ENCODE measurements at regions not wholly inside any gene's neighbourhood (a gene's known extent, or its start where the extent isn't known, plus 50 kb on each side); places are given as distances from the start of the nearest gene placed in this dataset.

GRCh38 chr13:22789916-22790315 is 390.9 kb upstream of the SGCG start:
- in situ Hi-C loops (cut with MboI; ENCODE audit: low sequenced_read_pairs) = loop anchor here (25.0 kb wide), 1 partner anchor 1153 kb away; no protein-coding TSS in a partner anchor
- intact Hi-C loops (cut with micrococcal nuclease) = no loop called here
- no peak overlapping the region for H2BK15ac ChIP-seq (ENCODE audit: low read depth, low read length)
- dilution Hi-C loops (cut with HindIII; ENCODE audit: low sequenced_read_pairs, unreplicated experiment) = no loop called here
- no peaks in the 10 kb centered on the region for H4K20me1 ChIP-seq (ENCODE audit: insufficient read depth, low read length)
- H4K8ac ChIP-seq (ENCODE audit: low read depth in 2 of 2, low read length in 2 of 2) = no peak overlapping the region
- no peak overlapping the region for H3K4ac ChIP-seq (ENCODE audit: low read depth, low read length)
- ChIA-PET CTCF (no interaction called here), POLR2A (ENCODE audit: unreplicated experiment) (no interaction called here)
- no peaks in the 10 kb centered on the region for H3K36me3 ChIP-seq (ENCODE audit: control insufficient read depth, insufficient read depth, low read length)
- no CpG with 5 or more reads among the region's 3 CpGs for WGBS, 2 experiments (ENCODE audit: extremely low coverage in 2 of 2, insufficient read length in 1 of 2)
- ATAC-seq (ENCODE audit: low read depth) = no peak
- TF ChIP-seq ELK1 (IDR thresholded peaks at IDR 0.05; ENCODE audit: borderline replicate concordance, low read depth, low read length) = no peak
- TF ChIP-seq CTCF (conservative IDR thresholded peaks at IDR 0.05; ENCODE audit: low read depth, low read length) = no peak
- no peak for TF ChIP-seq FOS (IDR thresholded peaks at IDR 0.05; ENCODE audit: low read depth, low read length)
- TF ChIP-seq MAFK (IDR thresholded peaks at IDR 0.05; ENCODE audit: low read depth, low read length) = no peak
- TF ChIP-seq CHD1 (IDR thresholded peaks at IDR 0.05; ENCODE audit: low read depth, low read length) = no peak
- TF ChIP-seq NFE2L2 (IDR thresholded peaks at IDR 0.05; ENCODE audit: low read depth, low read length) = no peak
- no peak for TF ChIP-seq BHLHE40 (IDR thresholded peaks at IDR 0.05; ENCODE audit: low read depth, low read length)
- no peak for TF ChIP-seq USF2 (IDR thresholded peaks at IDR 0.05; ENCODE audit: low read depth, low read length)
- no peak for TF ChIP-seq MAZ (IDR thresholded peaks at IDR 0.05; ENCODE audit: borderline replicate concordance, low read depth, low read length)
- no peak for TF ChIP-seq RAD21 (IDR thresholded peaks at IDR 0.05; ENCODE audit: low read length)
- no peak overlapping the region for H2AFZ ChIP-seq (replicated peaks; ENCODE audit: low read length, poor library complexity)
- no peak overlapping the region for H3K14ac ChIP-seq (replicated peaks; ENCODE audit: low read depth, low read length)
- no peak overlapping the region for H3K4me2 ChIP-seq (ENCODE audit: low read depth, low read length)
- no peak overlapping the region for H2BK5ac ChIP-seq (ENCODE audit: low read depth, low read length, poor library complexity, severe bottlenecking)
- no peaks in the 10 kb centered on the region for H3K9me1 ChIP-seq (ENCODE audit: insufficient read depth, low read length)
- H2AK9ac ChIP-seq (replicated peaks; ENCODE audit: low read depth, low read length, poor library complexity) = no peak overlapping the region
- no peak overlapping the region for H3K23ac ChIP-seq (ENCODE audit: low read depth, low read length)
- H3K9ac ChIP-seq (ENCODE audit: low read depth, low read length) = no peak overlapping the region
- H3K27ac ChIP-seq (ENCODE audit: insufficient read depth, low read length) = no peak overlapping the region
- no peak overlapping the region for H2AK5ac ChIP-seq (ENCODE audit: low read depth, low read length)
- no peak overlapping the region for H4K91ac ChIP-seq (ENCODE audit: insufficient read depth, low read depth, low read length)
- H2BK20ac ChIP-seq (ENCODE audit: low read depth, low read length) = no peak overlapping the region
- no peak overlapping the region for H4K5ac ChIP-seq (ENCODE audit: low read depth, low read length)
- no peaks in the 10 kb centered on the region for H3K9me3 ChIP-seq (ENCODE audit: control insufficient read depth, insufficient read depth, low read length)
- BruUV-seq (replicated peaks) = no TSS peak
- H3K4me1 ChIP-seq (ENCODE audit: control insufficient read depth, insufficient read depth, low read length) = no peaks in the 10 kb centered on the region
- H3K79me1 ChIP-seq (ENCODE audit: low read depth in 1 of 2, low read length in 2 of 2) = no peaks in the 10 kb centered on the region
- no peaks in the 10 kb centered on the region for H3K27me3 ChIP-seq (ENCODE audit: control insufficient read depth, insufficient read depth, low read length)
- H3K56ac ChIP-seq (ENCODE audit: extremely low read depth, insufficient read depth, low read length) = no peak overlapping the region
- H2BK120ac ChIP-seq (ENCODE audit: low read depth, low read length) = no peak overlapping the region
- no peak overlapping the region for H3K18ac ChIP-seq (ENCODE audit: low read depth, low read length)
- DNase-seq = no peak
- H3K4me3 ChIP-seq (ENCODE audit: insufficient read depth, low read depth, low read length) = no peak overlapping the region
